GM10248 (cell line): ENCODE measurements at regions not wholly inside any gene's neighbourhood (a gene's known extent, or its start where the extent isn't known, plus 50 kb on each side); places are given as distances from the start of the nearest gene placed in this dataset.

Experiments used
- CTCF ChIA-PET: fragments of 300-600 bp; sonication (Branson Sonifier 250); formaldehyde crosslinking; extraction: SDS; loops from one replicate; lab custom pipeline; 2021; ENCODE audit warnings: antibody characterized with exemption; lab: Yijun Ruan, JAX
- POLR2A ChIA-PET: fragments of 350-650 bp; sonication (Branson Sonifier 250); formaldehyde crosslinking; extraction: SDS; loops from one replicate; lab custom pipeline; 2020; ENCODE audit warnings: antibody characterized with exemption; lab: Yijun Ruan, JAX
- DNase-seq: peaks from one replicate; pipeline ENCODE4 v3.0.0; 2012; ENCODE audit errors: extremely low spot score
- CTCF ChIP-seq: IDR thresholded peaks from 2 replicates; pipeline ENCODE4 v1.5.1; 2012; ENCODE audit warnings: mild to moderate bottlenecking, low read depth; ENCODE audit errors: extremely low read depth, missing control alignments, control extremely low read depth

DNA sequence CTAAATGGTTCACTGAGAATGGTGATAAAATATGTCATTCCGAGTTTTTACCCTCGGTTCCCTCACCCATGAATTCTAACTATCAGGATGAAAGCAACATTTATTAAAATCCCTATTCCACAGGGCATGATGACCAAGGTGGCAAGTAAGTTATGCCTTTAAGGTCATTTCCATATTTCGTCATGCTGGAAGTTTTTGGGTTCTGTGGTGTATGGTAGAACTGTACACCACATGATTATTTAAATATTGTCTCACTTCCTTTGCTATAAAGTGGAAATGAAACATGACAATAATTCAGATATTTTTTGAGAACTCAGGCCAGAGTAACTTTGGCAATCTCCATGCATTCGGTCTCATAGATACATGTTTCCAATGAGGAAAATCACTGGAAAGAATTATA, 68.5 kb upstream of the CARD18 start:
- ChIA-PET POLR2A (no interaction called here), CTCF (interaction anchor here (0.9 kb wide), 1 partner anchor 45 kb away, joined by 4 read pairs; no protein-coding TSS in a partner anchor)
- no peak for DNase-seq
- TF ChIP-seq CTCF, result no peak

- POLR2A ChIA-PET, result no interaction called here
- no peak for DNase-seq
- CTCF ChIA-PET, result interaction anchor here (1.5 kb wide), 1 partner anchor 10 kb away, joined by 4 read pairs; no protein-coding TSS in a partner anchor
- no peak for TF ChIP-seq CTCF
Observed at GRCh38 chr11:105206633-105207032, 67.1 kb upstream of the CARD18 start.

DNA sequence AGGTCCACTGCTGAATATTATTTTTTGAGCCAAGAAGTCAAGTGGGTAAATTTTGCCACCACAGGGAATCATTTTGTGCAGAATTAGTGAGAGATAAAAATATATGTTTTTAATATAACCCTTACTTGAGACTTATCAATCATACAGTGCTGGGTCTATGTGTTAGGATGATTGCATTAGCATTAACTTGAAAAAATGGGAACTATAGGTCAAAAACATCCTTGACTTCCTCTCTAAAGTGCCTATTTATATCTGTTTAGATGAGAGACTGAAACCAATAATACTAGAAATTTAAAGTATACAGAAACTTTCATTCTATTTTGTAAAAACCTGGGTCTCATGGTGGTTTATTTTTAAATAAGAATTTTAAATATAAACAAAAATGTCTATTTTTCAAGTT, 65.1 kb upstream of the CARD18 start:
- CTCF ChIA-PET, result interaction anchor here (0.9 kb wide), 1 partner anchor 57 kb away, joined by 3 read pairs; no protein-coding TSS in a partner anchor
- no peak for TF ChIP-seq CTCF

GRCh38 chr11:105203569-105204240, 64.1 kb upstream of the CARD18 start:
- POLR2A ChIA-PET, result no interaction called here
- TF ChIP-seq CTCF, result no peak
- DNase-seq, result no peak
- CTCF ChIA-PET, result interaction anchor here (0.9 to 1.8 kb wide), 2 partner anchors 11 to 58 kb away, joined by 3 read pairs; no protein-coding TSS in a partner anchor

More for the DNA sequence above, 65.1 kb upstream of the CARD18 start:
- no peak for DNase-seq
- POLR2A ChIA-PET, result no interaction called here

- no peak for TF ChIP-seq CTCF
- POLR2A ChIA-PET, result no interaction called here
- DNase-seq, result no peak
- CTCF ChIA-PET, result interaction anchor here (0.6 to 1.8 kb wide), 3 partner anchors 9 to 610 kb away, joined by 3 read pairs; no protein-coding TSS in a partner anchor
Observed at GRCh38 chr11:105202844-105203548, 63.4 kb upstream of the CARD18 start.

DNA sequence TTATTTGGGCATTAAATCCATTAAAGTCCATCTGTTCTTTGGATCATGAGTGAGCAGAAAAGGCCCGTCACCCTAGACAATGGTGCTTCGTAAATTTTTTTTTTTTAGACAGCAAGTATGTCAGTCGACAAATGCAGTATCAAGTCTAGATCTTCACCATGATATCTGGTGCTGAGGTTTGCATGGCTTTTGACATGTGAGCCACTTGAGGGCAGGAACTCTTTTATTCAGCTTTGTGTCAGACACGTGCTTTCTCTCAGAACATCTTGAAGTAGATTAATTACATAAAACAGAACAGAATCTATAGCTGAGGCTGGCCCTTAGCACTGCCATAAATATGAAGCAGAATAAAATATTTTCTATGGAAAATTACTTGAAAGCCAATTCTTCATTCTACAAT, 62.9 kb upstream of the CARD18 start:
- TF ChIP-seq CTCF, result no peak
- ChIA-PET CTCF (interaction anchor here (0.6 to 1.8 kb wide), 3 partner anchors 9 to 609 kb away, joined by 3 read pairs; no protein-coding TSS in a partner anchor), POLR2A (no interaction called here)
- DNase-seq, result no peak
